NCI-H446 (cell line): ENCODE measurements at regions not wholly inside any gene's neighbourhood (a gene's known extent, or its start where the extent isn't known, plus 50 kb on each side); places are given as distances from the start of the nearest gene placed in this dataset.
A peak's percentile ranks its signal among the peaks of the same experiment; 100 is the strongest.
"Not testable (repeated sequence)": the region's sequence is repeated elsewhere in the genome, so short reads cannot be mapped to it uniquely, and the experiment has no call there.

Experiments used
- DNase-seq, 2 experiments: peaks; one replicate each; lab custom pipeline; 2025; lab: John Stamatoyannopoulos, UW

GRCh38 chr4:64216741-64217140 lies 192.5 kb downstream of the TECRL start:
- peak in 1 of 2 experiments; percentile 61 for DNase-seq

- no peak for DNase-seq
Measured at GRCh38 chr4:64205376-64205775, 203.9 kb downstream of the TECRL start.

GRCh38 chr4:64200001-64200555 lies 209.2 kb downstream of the TECRL start:
- no peak for DNase-seq

GRCh38 chr4:64195582-64195981 lies 213.7 kb downstream of the TECRL start:
- no peak for DNase-seq

- no peak for DNase-seq
Measured at GRCh38 chr4:64192731-64193412, 216.4 kb downstream of the TECRL start.

- no peak for DNase-seq
Measured at GRCh38 chr4:64174247-64174882, 234.9 kb downstream of the TECRL start.

GRCh38 chr4:64166365-64166764 lies 242.9 kb downstream of the TECRL start:
- DNase-seq, result no peak

- peak; percentile 45 to 77 for DNase-seq
Measured at GRCh38 chr4:64158648-64159326, 250.5 kb downstream of the TECRL start.

GRCh38 chr4:64157397-64157796 lies 251.9 kb downstream of the TECRL start:
- DNase-seq, result no peak

GRCh38 chr4:64156253-64156652 lies 253.0 kb downstream of the TECRL start:
- no peak for DNase-seq

- DNase-seq, result peak in 1 of 2 experiments; percentile 75
Measured at GRCh38 chr4:64146030-64146429, 263.2 kb downstream of the TECRL start.

GRCh38 chr4:64144994-64145393 lies 264.3 kb downstream of the TECRL start:
- peak; percentile 81 to 94 for DNase-seq

- no peak for DNase-seq
Measured at GRCh38 chr4:64130907-64131306, 278.3 kb downstream of the TECRL start.

- DNase-seq, result no peak
Measured at GRCh38 chr4:64125354-64125753, 283.9 kb downstream of the TECRL start.

- no peak for DNase-seq
Measured at GRCh38 chr4:64121803-64122202, 287.4 kb downstream of the TECRL start.

GRCh38 chr4:64105903-64106302 lies 303.3 kb downstream of the TECRL start:
- DNase-seq, result no peak

- no peak for DNase-seq
Measured at GRCh38 chr4:64095398-64095797, 313.9 kb downstream of the TECRL start.

- no peak for DNase-seq
Measured at GRCh38 chr4:64079316-64079715, 329.9 kb downstream of the TECRL start.

- DNase-seq, result no peak
Measured at GRCh38 chr4:64068096-64068495, 341.2 kb downstream of the TECRL start.

GRCh38 chr4:64062991-64063390 lies 346.3 kb downstream of the TECRL start:
- no peak for DNase-seq

GRCh38 chr4:64037033-64037432 lies 372.2 kb downstream of the TECRL start:
- not testable (repeated sequence) for DNase-seq

GRCh38 chr4:64022560-64022959 lies 386.7 kb downstream of the TECRL start:
- no peak for DNase-seq

GRCh38 chr4:64016893-64017292 lies 392.4 kb downstream of the TECRL start:
- DNase-seq, result no peak
